Lower leg skin (tissue), 3 donors: ENCODE measurements at regions not wholly inside any gene's neighbourhood (a gene's known extent, or its start where the extent isn't known, plus 50 kb on each side); places are given as distances from the start of the nearest gene placed in this dataset.

Experiments
- CTCF ChIP-seq, 3 donors: fragments of 450-650 bp; IDR thresholded peaks; one replicate each; pipeline ENCODE4 v1.5.1; 2016; ENCODE audit warnings: antibody characterized with exemption in 3 of 3, mild to moderate bottlenecking in 3 of 3, moderate library complexity in 2 of 3
- POLR2A ChIP-seq, 2 donors: fragments of 450-650 bp; IDR thresholded peaks; one replicate each; pipeline ENCODE4 v1.6.1; 2016 to 2017; ENCODE audit warnings: antibody characterized with exemption in 2 of 2, mild to moderate bottlenecking in 1 of 2, moderate library complexity in 1 of 2

- TF ChIP-seq POLR2A (IDR thresholded peaks at IDR 0.05) (no peak), CTCF (IDR thresholded peaks at IDR 0.05) (no peak)
These were observed 1632.6 kb downstream of the SUCLG1 start for GRCh38 chr2:82826437-82826836.
